Left ventricle myocardium inferior (tissue), 1 donor: ENCODE measurements at regions not wholly inside any gene's neighbourhood (a gene's known extent, or its start where the extent isn't known, plus 50 kb on each side); places are given as distances from the start of the nearest gene placed in this dataset.

Source experiments
- DNase-seq: peaks from one replicate; pipeline ENCODE4 v3.0.0-alpha.2; 2020
- H3K27ac ChIP-seq: fragments of 200-600 bp; replicated peaks from 2 replicates; pipeline ENCODE4 v1.8.0; 2021
- H3K27me3 ChIP-seq: fragments of 200-600 bp; 2 replicates; pipeline ENCODE4 v1.8.0; 2021; ENCODE audit warnings: low read depth
- H3K36me3 ChIP-seq: fragments of 200-600 bp; 2 replicates; pipeline ENCODE4 v1.8.0; 2021
- H3K4me1 ChIP-seq: fragments of 200-600 bp; 2 replicates; pipeline ENCODE4 v1.8.0; 2021
- H3K4me3 ChIP-seq: fragments of 200-600 bp; 2 replicates; pipeline ENCODE4 v1.8.0; 2021; ENCODE audit warnings: mild to moderate bottlenecking, moderate library complexity
- H3K9me3 ChIP-seq: fragments of 200-600 bp; replicated peaks from 2 replicates; pipeline ENCODE4 v1.8.0; 2021
- intact Hi-C: fragments of 100-400 bp; cut with micrococcal nuclease; formaldehyde crosslinking; loops from one replicate; pipeline ENCODE4 v1.11.0; 2022
- TF ChIP-seq, protein P1 (sequence below): fragments of 200-600 bp; IDR thresholded peaks from 2 replicates; pipeline ENCODE4 v1.8.0; 2021; ENCODE audit warnings: antibody characterized with exemption, mild to moderate bottlenecking, borderline replicate concordance
- donor health status: DM: no; HTN: yes; CAD: no; lungs with severe emphysema.

DNA sequence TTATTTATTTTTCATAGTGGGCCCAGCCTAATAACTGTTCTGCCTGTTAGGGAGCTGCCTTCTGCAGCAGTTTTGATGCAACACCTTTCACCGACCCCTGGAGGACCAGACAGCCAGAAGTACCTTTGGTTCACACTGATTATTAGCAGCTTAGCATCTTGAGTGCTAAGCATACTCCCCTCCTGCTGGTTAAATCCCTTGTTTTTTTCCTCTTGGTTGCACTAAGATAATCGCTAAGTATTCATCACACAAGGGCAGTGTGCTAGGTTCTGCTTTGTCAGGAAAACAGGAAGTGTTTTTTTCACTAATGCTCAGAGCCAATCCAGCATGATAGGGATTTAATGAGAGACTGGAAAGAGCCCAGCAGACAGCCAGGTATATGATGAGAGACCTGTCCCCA lies 437.0 kb downstream of the FUT8 start:
- Histone ChIP-seq H3K36me3 (no peaks in the 10 kb centered on the region), H3K27ac (no peak overlapping the region), H3K4me3 (no peak overlapping the region), H3K27me3 (no peaks in the 10 kb centered on the region), H3K9me3 (no peaks in the 10 kb centered on the region), H3K4me1 (no peaks in the 10 kb centered on the region)
- DNase-seq: no peak
- intact Hi-C loops: no loop called here
- TF ChIP-seq, protein P1, sequence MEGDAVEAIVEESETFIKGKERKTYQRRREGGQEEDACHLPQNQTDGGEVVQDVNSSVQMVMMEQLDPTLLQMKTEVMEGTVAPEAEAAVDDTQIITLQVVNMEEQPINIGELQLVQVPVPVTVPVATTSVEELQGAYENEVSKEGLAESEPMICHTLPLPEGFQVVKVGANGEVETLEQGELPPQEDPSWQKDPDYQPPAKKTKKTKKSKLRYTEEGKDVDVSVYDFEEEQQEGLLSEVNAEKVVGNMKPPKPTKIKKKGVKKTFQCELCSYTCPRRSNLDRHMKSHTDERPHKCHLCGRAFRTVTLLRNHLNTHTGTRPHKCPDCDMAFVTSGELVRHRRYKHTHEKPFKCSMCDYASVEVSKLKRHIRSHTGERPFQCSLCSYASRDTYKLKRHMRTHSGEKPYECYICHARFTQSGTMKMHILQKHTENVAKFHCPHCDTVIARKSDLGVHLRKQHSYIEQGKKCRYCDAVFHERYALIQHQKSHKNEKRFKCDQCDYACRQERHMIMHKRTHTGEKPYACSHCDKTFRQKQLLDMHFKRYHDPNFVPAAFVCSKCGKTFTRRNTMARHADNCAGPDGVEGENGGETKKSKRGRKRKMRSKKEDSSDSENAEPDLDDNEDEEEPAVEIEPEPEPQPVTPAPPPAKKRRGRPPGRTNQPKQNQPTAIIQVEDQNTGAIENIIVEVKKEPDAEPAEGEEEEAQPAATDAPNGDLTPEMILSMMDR: no peak

DNA sequence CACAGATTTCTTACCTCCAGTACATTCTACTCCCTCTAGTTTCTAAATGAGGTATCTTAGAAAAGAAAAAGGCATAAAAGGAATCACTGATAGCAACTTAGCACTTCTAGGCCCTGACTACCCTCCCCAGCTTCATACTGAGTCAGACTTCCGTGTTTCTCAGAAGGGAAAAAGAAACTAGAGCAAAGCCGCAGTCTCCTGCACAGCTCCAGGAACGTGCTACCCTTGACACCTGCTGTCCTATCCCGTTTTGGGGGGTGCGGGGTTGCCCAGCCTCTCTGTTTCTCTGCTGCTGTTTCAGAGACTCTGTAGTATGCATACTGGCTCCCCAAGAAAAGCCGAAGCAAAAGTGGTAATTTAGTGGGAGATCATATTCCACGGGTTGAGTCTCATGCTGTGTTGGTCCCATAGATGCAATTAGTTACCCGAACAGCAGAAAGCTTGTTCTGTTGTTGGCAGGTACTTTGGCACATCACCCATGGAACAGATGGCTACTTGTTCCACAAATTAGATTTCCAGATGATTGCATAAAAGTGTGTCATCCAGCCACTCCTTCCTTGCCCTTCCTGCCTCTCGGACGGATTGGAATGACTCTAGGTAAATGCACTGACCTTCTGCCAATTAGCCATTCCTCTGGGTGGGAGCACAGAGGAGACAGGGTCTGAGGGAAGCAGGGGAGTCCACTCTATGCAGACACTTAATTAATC lies 438.1 kb downstream of the FUT8 start:
- intact Hi-C loops: no loop called here

DNA sequence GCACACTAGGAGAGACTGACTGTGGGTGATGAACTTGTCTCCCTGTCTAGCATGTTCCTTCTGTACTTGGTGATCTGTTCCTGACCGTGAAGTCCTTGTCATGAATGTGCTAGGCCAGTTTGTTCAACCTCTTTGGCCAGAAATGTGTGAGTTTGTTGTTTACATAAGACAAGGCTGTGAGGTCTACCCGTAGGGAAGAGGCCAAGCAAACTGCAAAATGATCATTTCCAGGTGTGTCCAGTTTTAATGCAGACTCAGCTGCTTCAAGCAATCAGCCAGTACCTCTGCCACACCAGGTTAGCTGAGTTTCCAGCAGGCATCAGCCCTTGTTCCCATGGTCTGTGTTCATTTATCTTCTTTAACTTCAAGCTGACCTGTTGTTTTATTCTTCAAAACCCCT lies 440.2 kb downstream of the FUT8 start:
- no peak for DNase-seq
- Histone ChIP-seq H3K9me3 (no peaks in the 10 kb centered on the region), H3K4me1 (no peaks in the 10 kb centered on the region), H3K4me3 (no peak overlapping the region), H3K27ac (no peak overlapping the region), H3K27me3 (no peaks in the 10 kb centered on the region), H3K36me3 (no peaks in the 10 kb centered on the region)
- intact Hi-C loops: no loop called here
- TF ChIP-seq, protein P1: no peak

More for the DNA sequence above, 438.1 kb downstream of the FUT8 start:
- H3K4me3 ChIP-seq: no peak overlapping the region
- TF ChIP-seq, protein P1: no peak
- no peak for DNase-seq
- H3K36me3 ChIP-seq: no peaks in the 10 kb centered on the region
- no peaks in the 10 kb centered on the region for H3K27me3 ChIP-seq
- H3K27ac ChIP-seq: no peak overlapping the region
- no peaks in the 10 kb centered on the region for H3K9me3 ChIP-seq
- H3K4me1 ChIP-seq: no peaks in the 10 kb centered on the region

DNA sequence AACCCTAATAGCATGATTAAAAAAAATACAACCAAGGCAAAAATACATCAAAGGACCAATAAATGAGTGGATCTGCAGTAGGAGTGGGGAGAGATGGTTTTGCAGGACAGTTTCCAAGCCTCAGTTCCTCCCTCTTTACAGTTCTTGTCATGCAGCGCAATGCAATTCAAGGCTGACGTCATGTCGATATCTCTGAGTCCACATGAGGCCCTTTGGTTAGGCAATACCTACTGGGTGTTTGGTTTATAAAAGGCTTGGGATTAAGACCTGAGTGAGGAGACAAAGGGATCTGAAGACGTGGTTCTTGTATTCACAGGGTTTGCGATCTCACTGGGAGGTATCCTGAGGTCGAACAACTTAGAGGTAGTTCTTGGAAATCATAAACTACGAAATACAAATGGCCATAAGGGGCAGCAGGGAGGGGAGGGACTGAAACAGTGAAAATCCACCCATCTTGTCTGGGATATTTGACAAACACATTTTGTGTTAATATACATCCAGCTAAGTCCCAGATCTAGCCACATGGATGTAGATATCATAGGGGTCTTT lies 441.0 kb downstream of the FUT8 start:
- no peaks in the 10 kb centered on the region for H3K4me1 ChIP-seq
- no peak for DNase-seq
- H3K27me3 ChIP-seq: no peaks in the 10 kb centered on the region
- TF ChIP-seq, protein P1: no peak
- H3K9me3 ChIP-seq: no peaks in the 10 kb centered on the region
- intact Hi-C loops: no loop called here
- no peak overlapping the region for H3K27ac ChIP-seq
- no peaks in the 10 kb centered on the region for H3K36me3 ChIP-seq
- H3K4me3 ChIP-seq: no peak overlapping the region

DNA sequence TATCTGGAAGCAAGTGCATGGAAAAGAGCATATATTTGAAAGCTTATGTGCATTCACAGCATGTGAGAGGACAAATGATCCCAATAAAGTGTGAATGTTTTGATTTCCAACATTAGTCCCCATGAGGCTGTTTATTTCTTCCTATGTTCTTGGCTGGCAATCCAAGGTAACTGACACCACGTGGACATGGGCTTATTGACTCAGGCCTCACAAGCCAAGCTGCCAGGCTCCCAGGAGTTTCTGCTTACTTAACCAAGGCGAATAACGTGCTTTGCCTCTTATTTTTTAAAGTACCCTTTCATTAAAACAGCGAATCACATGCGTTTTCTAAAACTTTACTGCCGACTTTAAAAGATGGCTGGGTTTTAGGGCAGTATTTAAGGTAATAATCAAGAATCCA lies 441.7 kb downstream of the FUT8 start:
- H3K27ac ChIP-seq: no peak overlapping the region
- H3K27me3 ChIP-seq: no peaks in the 10 kb centered on the region
- TF ChIP-seq, protein P1: no peak
- no peaks in the 10 kb centered on the region for H3K36me3 ChIP-seq
- DNase-seq: no peak
- no peak overlapping the region for H3K4me3 ChIP-seq
- no peaks in the 10 kb centered on the region for H3K9me3 ChIP-seq
- intact Hi-C loops: no loop called here
- H3K4me1 ChIP-seq: no peaks in the 10 kb centered on the region
